ENCODE measurements at regions not wholly inside any gene's neighbourhood (a gene's known extent, or its start where the extent isn't known, plus 50 kb on each side); places are given as distances from the start of the nearest gene placed in this dataset.

DNA sequence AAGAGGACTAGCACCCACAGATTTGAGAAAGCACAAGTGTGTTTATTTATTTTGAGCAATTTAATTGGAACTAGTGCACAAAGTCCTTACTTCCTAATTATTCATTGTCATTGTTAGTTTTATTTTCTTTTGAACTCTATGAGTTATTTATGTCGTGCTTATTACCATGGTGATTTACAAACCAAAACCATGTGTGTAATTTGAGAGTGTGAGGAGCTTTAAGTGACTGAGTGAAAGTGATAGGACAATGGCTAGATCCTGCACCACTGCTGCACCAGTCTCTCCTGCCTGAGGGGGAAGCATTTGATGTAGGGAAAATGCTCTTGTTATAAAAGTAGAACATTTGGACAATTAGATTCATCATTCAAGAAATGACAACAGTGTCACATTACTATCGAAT lies 172.3 kb upstream of the KLF12 start:
- TF ChIP-seq CTCF (IDR thresholded peaks at IDR 0.05): no peak
- no peak for TF ChIP-seq POLR2A (IDR thresholded peaks at IDR 0.05)
